ENCODE measurements at regions not wholly inside any gene's neighbourhood (a gene's known extent, or its start where the extent isn't known, plus 50 kb on each side); places are given as distances from the start of the nearest gene placed in this dataset.

- TF ChIP-seq CTCF (conservative IDR thresholded peaks at IDR 0.05; ENCODE audit: low read depth, low read length) (no peak), EZH2 (IDR thresholded peaks at IDR 0.05; ENCODE audit: borderline replicate concordance, low read depth, low read length, poor library complexity, severe bottlenecking) (no peak)
Measured at GRCh38 chr2:160715428-160715827, 221.8 kb upstream of the RBMS1 start.
